ENCODE measurements at regions not wholly inside any gene's neighbourhood (a gene's known extent, or its start where the extent isn't known, plus 50 kb on each side); places are given as distances from the start of the nearest gene placed in this dataset.

GRCh38 chr9:28930766-28931165 is 1357.5 kb upstream of the C9orf72 start:
- H3K36me3 Mint-ChIP-seq (ENCODE audit: low read depth), result no peaks in the 10 kb centered on the region
- no peak overlapping the region for H3K4me3 Mint-ChIP-seq
- H3K4me1 Mint-ChIP-seq, result no peaks in the 10 kb centered on the region
- no peaks in the 10 kb centered on the region for H3K27me3 Mint-ChIP-seq
- ATAC-seq (replicated peaks), result no peak
- H3K9me3 Mint-ChIP-seq, result peaks cover 8% of the 10 kb centered on the region
- H3K27ac Mint-ChIP-seq, result no peak overlapping the region

GRCh38 chr9:28934111-28934510 is 1360.8 kb upstream of the C9orf72 start:
- Mint-ChIP-seq H3K27me3 (no peaks in the 10 kb centered on the region), H3K27ac (no peak overlapping the region), H3K4me1 (no peaks in the 10 kb centered on the region), H3K36me3 (ENCODE audit: low read depth) (no peaks in the 10 kb centered on the region), H3K9me3 (no peaks in the 10 kb centered on the region), H3K4me3 (no peak overlapping the region)
- ATAC-seq (replicated peaks), result no peak

GRCh38 chr9:28938981-28939380 is 1365.7 kb upstream of the C9orf72 start:
- Mint-ChIP-seq H3K4me3 (no peak overlapping the region), H3K4me1 (no peaks in the 10 kb centered on the region), H3K36me3 (ENCODE audit: low read depth) (no peaks in the 10 kb centered on the region), H3K27ac (no peak overlapping the region), H3K27me3 (no peaks in the 10 kb centered on the region), H3K9me3 (no peaks in the 10 kb centered on the region)
- ATAC-seq (replicated peaks), result no peak

GRCh38 chr9:28941856-28942255 is 1368.6 kb upstream of the C9orf72 start:
- Mint-ChIP-seq H3K27me3 (no peaks in the 10 kb centered on the region), H3K4me3 (no peak overlapping the region), H3K4me1 (no peaks in the 10 kb centered on the region), H3K9me3 (no peaks in the 10 kb centered on the region), H3K36me3 (ENCODE audit: low read depth) (no peaks in the 10 kb centered on the region), H3K27ac (no peak overlapping the region)
- no peak for ATAC-seq (replicated peaks)

GRCh38 chr9:28942941-28943340 is 1369.7 kb upstream of the C9orf72 start:
- no peak overlapping the region for H3K27ac Mint-ChIP-seq
- H3K4me3 Mint-ChIP-seq, result no peak overlapping the region
- H3K27me3 Mint-ChIP-seq, result no peaks in the 10 kb centered on the region
- H3K4me1 Mint-ChIP-seq, result no peaks in the 10 kb centered on the region
- ATAC-seq (replicated peaks), result no peak
- H3K9me3 Mint-ChIP-seq, result no peaks in the 10 kb centered on the region
- no peaks in the 10 kb centered on the region for H3K36me3 Mint-ChIP-seq (ENCODE audit: low read depth)

- no peaks in the 10 kb centered on the region for H3K36me3 Mint-ChIP-seq (ENCODE audit: low read depth)
- no peak for ATAC-seq (replicated peaks)
- H3K9me3 Mint-ChIP-seq, result peaks cover 9% of the 10 kb centered on the region
- H3K27ac Mint-ChIP-seq, result no peak overlapping the region
- no peaks in the 10 kb centered on the region for H3K4me1 Mint-ChIP-seq
- no peak overlapping the region for H3K4me3 Mint-ChIP-seq
- no peaks in the 10 kb centered on the region for H3K27me3 Mint-ChIP-seq
Measured at GRCh38 chr9:28946648-28947047, 1373.4 kb upstream of the C9orf72 start.

GRCh38 chr9:28951945-28952344 is 1378.7 kb upstream of the C9orf72 start:
- peaks cover 12% of the 10 kb centered on the region for H3K9me3 Mint-ChIP-seq
- H3K4me3 Mint-ChIP-seq, result no peak overlapping the region
- H3K36me3 Mint-ChIP-seq (ENCODE audit: low read depth), result no peaks in the 10 kb centered on the region
- H3K27me3 Mint-ChIP-seq, result no peaks in the 10 kb centered on the region
- H3K27ac Mint-ChIP-seq, result no peak overlapping the region
- no peak for ATAC-seq (replicated peaks)
- H3K4me1 Mint-ChIP-seq, result no peaks in the 10 kb centered on the region

GRCh38 chr9:28956116-28956880 is 1383.0 kb upstream of the C9orf72 start:
- no peak overlapping the region for H3K4me3 Mint-ChIP-seq
- no peak overlapping the region for H3K27ac Mint-ChIP-seq
- no peaks in the 10 kb centered on the region for H3K4me1 Mint-ChIP-seq
- H3K27me3 Mint-ChIP-seq, result no peaks in the 10 kb centered on the region
- no peaks in the 10 kb centered on the region for H3K36me3 Mint-ChIP-seq (ENCODE audit: low read depth)
- H3K9me3 Mint-ChIP-seq, result peaks cover 4% of the 10 kb centered on the region
- ATAC-seq (replicated peaks), result no peak

GRCh38 chr9:28960602-28961001 is 1387.3 kb upstream of the C9orf72 start:
- Mint-ChIP-seq H3K36me3 (ENCODE audit: low read depth) (no peaks in the 10 kb centered on the region), H3K9me3 (no peaks in the 10 kb centered on the region), H3K4me1 (no peaks in the 10 kb centered on the region), H3K4me3 (no peak overlapping the region), H3K27ac (no peak overlapping the region), H3K27me3 (no peaks in the 10 kb centered on the region)
- no peak for ATAC-seq (replicated peaks)

- Mint-ChIP-seq H3K9me3 (no peaks in the 10 kb centered on the region), H3K27ac (no peak overlapping the region), H3K27me3 (no peaks in the 10 kb centered on the region), H3K36me3 (ENCODE audit: low read depth) (no peaks in the 10 kb centered on the region), H3K4me1 (no peaks in the 10 kb centered on the region), H3K4me3 (no peak overlapping the region)
- no peak for ATAC-seq (replicated peaks)
Measured at GRCh38 chr9:28961623-28962022, 1388.3 kb upstream of the C9orf72 start.

- no peaks in the 10 kb centered on the region for H3K36me3 Mint-ChIP-seq (ENCODE audit: low read depth)
- peaks cover 18% of the 10 kb centered on the region for H3K9me3 Mint-ChIP-seq
- H3K27me3 Mint-ChIP-seq, result no peaks in the 10 kb centered on the region
- no peak for ATAC-seq (replicated peaks)
- no peak overlapping the region for H3K27ac Mint-ChIP-seq
- H3K4me1 Mint-ChIP-seq, result no peaks in the 10 kb centered on the region
- no peak overlapping the region for H3K4me3 Mint-ChIP-seq
Measured at GRCh38 chr9:28967226-28967625, 1393.9 kb upstream of the C9orf72 start.

GRCh38 chr9:28970241-28970654 is 1397.0 kb upstream of the C9orf72 start:
- no peak overlapping the region for H3K27ac Mint-ChIP-seq
- H3K4me1 Mint-ChIP-seq, result no peaks in the 10 kb centered on the region
- peaks cover 24% of the 10 kb centered on the region for H3K9me3 Mint-ChIP-seq
- no peaks in the 10 kb centered on the region for H3K27me3 Mint-ChIP-seq
- H3K36me3 Mint-ChIP-seq (ENCODE audit: low read depth), result no peaks in the 10 kb centered on the region
- ATAC-seq (replicated peaks), result no peak
- no peak overlapping the region for H3K4me3 Mint-ChIP-seq

GRCh38 chr9:28971881-28972280 is 1398.6 kb upstream of the C9orf72 start:
- no peak overlapping the region for H3K4me3 Mint-ChIP-seq
- H3K4me1 Mint-ChIP-seq, result no peaks in the 10 kb centered on the region
- no peak overlapping the region for H3K27ac Mint-ChIP-seq
- H3K36me3 Mint-ChIP-seq (ENCODE audit: low read depth), result no peaks in the 10 kb centered on the region
- peaks cover 24% of the 10 kb centered on the region for H3K9me3 Mint-ChIP-seq
- no peak for ATAC-seq (replicated peaks)
- no peaks in the 10 kb centered on the region for H3K27me3 Mint-ChIP-seq

- H3K9me3 Mint-ChIP-seq, result peaks cover 12% of the 10 kb centered on the region
- H3K4me1 Mint-ChIP-seq, result no peaks in the 10 kb centered on the region
- ATAC-seq (replicated peaks), result no peak
- H3K27me3 Mint-ChIP-seq, result no peaks in the 10 kb centered on the region
- no peak overlapping the region for H3K4me3 Mint-ChIP-seq
- no peak overlapping the region for H3K27ac Mint-ChIP-seq
- H3K36me3 Mint-ChIP-seq (ENCODE audit: low read depth), result no peaks in the 10 kb centered on the region
Measured at GRCh38 chr9:28976250-28976649, 1403.0 kb upstream of the C9orf72 start.

- Mint-ChIP-seq H3K9me3 (peaks cover 14% of the 10 kb centered on the region), H3K36me3 (ENCODE audit: low read depth) (no peaks in the 10 kb centered on the region), H3K4me1 (no peaks in the 10 kb centered on the region), H3K27me3 (no peaks in the 10 kb centered on the region), H3K4me3 (no peak overlapping the region), H3K27ac (no peak overlapping the region)
- no peak for ATAC-seq (replicated peaks)
Measured at GRCh38 chr9:28976684-28977083, 1403.4 kb upstream of the C9orf72 start.

GRCh38 chr9:28981129-28981528 is 1407.8 kb upstream of the C9orf72 start:
- ATAC-seq (replicated peaks), result no peak
- Mint-ChIP-seq H3K4me3 (no peak overlapping the region), H3K27ac (no peak overlapping the region), H3K9me3 (peaks cover 3% of the 10 kb centered on the region), H3K4me1 (no peaks in the 10 kb centered on the region), H3K36me3 (ENCODE audit: low read depth) (no peaks in the 10 kb centered on the region), H3K27me3 (no peaks in the 10 kb centered on the region)

Measured in activated T-helper 17 cell treated with anti-CD3 and anti-CD28 coated beads, Interleukin-2, amount 50 U/mL, for 72 hours (primary cell).